Panc1 (cell line): ENCODE measurements at regions not wholly inside any gene's neighbourhood (a gene's known extent, or its start where the extent isn't known, plus 50 kb on each side); places are given as distances from the start of the nearest gene placed in this dataset.

Experiments
- ATAC-seq: fragments of 200-7000 bp; cut with Tn5 transposase; 2 replicates; pipeline ENCODE4 v1.9.1; 2020; ENCODE audit warnings: mild to moderate bottlenecking, moderate library complexity
- BruUV-seq: library from RNA; stranded (reverse); fragments of 400-500 nt; replicated peaks from 2 replicates; lab custom pipeline; 2021; lab: Mats Ljungman, UMichigan
- CTCF ChIA-PET: fragments of 300-600 bp; sonication (Branson Sonifier 250); formaldehyde crosslinking; loops from one replicate; lab custom pipeline; 2022; ENCODE audit warnings: antibody characterized with exemption; lab: Charles Lee
- POLR2A ChIA-PET: fragments of 300-600 bp; sonication (Branson Sonifier 250); formaldehyde crosslinking; loops from one replicate; lab custom pipeline; 2022; ENCODE audit warnings: antibody characterized with exemption; lab: Charles Lee
- DNase-seq: peaks from one replicate; pipeline ENCODE4 v3.0.0-alpha.2; 2010; ENCODE audit warnings: low read depth, low spot score
- H3K27ac ChIP-seq: 2 replicates; pipeline ENCODE4 v1.5.1; 2011; ENCODE audit warnings: mild to moderate bottlenecking, low read length, inconsistent platforms
- H3K27me3 ChIP-seq: fragments of 200-500 bp; sonication (Bioruptor generic); 2 replicates; pipeline ENCODE4 v1.6.0; 2014; ENCODE audit warnings: low read length, inconsistent platforms; ENCODE audit not compliant: control insufficient read depth, insufficient read depth
- H3K36me3 ChIP-seq: fragments of 200-500 bp; sonication (Bioruptor generic); 2 replicates; pipeline ENCODE4 v1.5.1; 2014; ENCODE audit warnings: inconsistent platforms, mild to moderate bottlenecking, low read length, moderate library complexity; ENCODE audit not compliant: control insufficient read depth, insufficient read depth
- H3K4me1 ChIP-seq: 2 replicates; pipeline ENCODE4 v1.5.1; 2011; ENCODE audit warnings: inconsistent platforms, mild to moderate bottlenecking, low read length, moderate library complexity; ENCODE audit not compliant: control insufficient read depth, insufficient read depth
- H3K4me3 ChIP-seq, 2 experiments: 2 replicates each; pipeline ENCODE4 v1.5.1; 2011 to 2012; ENCODE audit warnings: low read depth in 2 of 2, low read length in 2 of 2, mild to moderate bottlenecking in 2 of 2, inconsistent platforms in 1 of 2, moderate library complexity in 1 of 2
- H3K9me3 ChIP-seq: fragments of 200-500 bp; sonication (Bioruptor generic); 2 replicates; pipeline ENCODE4 v1.5.1; 2014; ENCODE audit warnings: low read depth, mild to moderate bottlenecking, inconsistent platforms, low read length, moderate library complexity; ENCODE audit not compliant: control insufficient read depth, insufficient read depth
- CTCF ChIP-seq: fragments of 450-650 bp; IDR thresholded peaks from 2 replicates; pipeline ENCODE4 v1.5.1; 2017; ENCODE audit warnings: mild to moderate bottlenecking
- POLR2AphosphoS5 ChIP-seq: IDR thresholded peaks from 2 replicates; pipeline ENCODE4 v1.6.1; 2012; ENCODE audit warnings: mild to moderate bottlenecking, low read depth, low read length, moderate library complexity
- REST ChIP-seq, 2 experiments: IDR thresholded peaks; 2 replicates each; pipeline ENCODE4 v1.6.1; 2011 to 2012; ENCODE audit warnings: low read depth in 2 of 2, control low read depth in 1 of 2, low read length in 1 of 2, mild to moderate bottlenecking in 1 of 2, moderate library complexity in 1 of 2; ENCODE audit not compliant: insufficient read depth in 1 of 2
- SIN3A ChIP-seq: IDR thresholded peaks from 2 replicates; pipeline ENCODE4 v1.6.1; 2012; ENCODE audit warnings: low read depth, mild to moderate bottlenecking, low read length, moderate library complexity, borderline replicate concordance; ENCODE audit not compliant: insufficient read depth
- TCF7L2 ChIP-seq: IDR thresholded peaks from 2 replicates; pipeline ENCODE4 v1.6.1; 2011; ENCODE audit warnings: mild to moderate bottlenecking, low read depth, low read length, inconsistent platforms
- in situ Hi-C: cut with HindIII; loops from 2 replicates; pipeline ENCODE4 v1.10.0; 2016; ENCODE audit warnings: low sequenced_read_pairs, low pct_unique_long_range_greater_than_20kb
- intact Hi-C: fragments of 100-400 bp; cut with micrococcal nuclease; formaldehyde crosslinking; loops from one replicate; pipeline ENCODE4 v1.10.0; 2022; ENCODE audit not compliant: unreplicated experiment

- no peaks in the 10 kb centered on the region for H3K36me3 ChIP-seq
- no peak for ATAC-seq
- no peak for DNase-seq
- BruUV-seq, result no TSS peak
- CTCF ChIA-PET, result no interaction called here
- no peak overlapping the region for H3K4me3 ChIP-seq
- in situ Hi-C loops (no loop called here), intact Hi-C loops (no loop called here)
- H3K27ac ChIP-seq, result no peak overlapping the region
- H3K27me3 ChIP-seq, result no peaks in the 10 kb centered on the region
- TF ChIP-seq CTCF (no peak), TCF7L2 (no peak), SIN3A (no peak), REST (IDR thresholded peaks at IDR 0.05; ENCODE audit: insufficient read depth in 1 of 2, low read depth in 2 of 2, low read length in 1 of 2) (no peak), POLR2AphosphoS5 (no peak)
- no peaks in the 10 kb centered on the region for H3K9me3 ChIP-seq
- H3K4me1 ChIP-seq, result no peaks in the 10 kb centered on the region
- POLR2A ChIA-PET, result no interaction called here
Measured at GRCh38 chr7:41608447-41608846, 94.4 kb downstream of the INHBA start.

- CTCF ChIA-PET, result no interaction called here
- Histone ChIP-seq H3K27me3 (no peaks in the 10 kb centered on the region), H3K4me1 (no peaks in the 10 kb centered on the region), H3K9me3 (no peaks in the 10 kb centered on the region), H3K27ac (no peak overlapping the region), H3K36me3 (no peaks in the 10 kb centered on the region), H3K4me3 (no peak overlapping the region)
- TF ChIP-seq REST (IDR thresholded peaks at IDR 0.05; ENCODE audit: insufficient read depth in 1 of 2, low read depth in 2 of 2, low read length in 1 of 2) (no peak), CTCF (no peak), TCF7L2 (no peak), POLR2AphosphoS5 (no peak), SIN3A (no peak)
- intact Hi-C loops (no loop called here), in situ Hi-C loops (no loop called here)
- no peak for ATAC-seq
- BruUV-seq, result no TSS peak
- DNase-seq, result no peak
- POLR2A ChIA-PET, result no interaction called here
Measured at GRCh38 chr7:41603985-41604384, 98.9 kb downstream of the INHBA start.
